GM13977 (cell line): ENCODE measurements at regions not wholly inside any gene's neighbourhood (a gene's known extent, or its start where the extent isn't known, plus 50 kb on each side); places are given as distances from the start of the nearest gene placed in this dataset.

Source experiments
- DNase-seq: peaks from one replicate; pipeline ENCODE4 v3.0.0; 2012; ENCODE audit warnings: low spot score
- in situ Hi-C: fragments of 300-500 bp; cut with MboI; formaldehyde crosslinking; loops from one replicate; pipeline ENCODE4 v1.12.0; 2022; ENCODE audit warnings: low sequenced_read_pairs, low pct_unique_long_range_greater_than_20kb, mixed read lengths, inconsistent platforms; ENCODE audit not compliant: unreplicated experiment
- TF ChIP-seq, protein P1 (sequence below): IDR thresholded peaks from 2 replicates; pipeline ENCODE4 v1.5.1; 2012; ENCODE audit warnings: mild to moderate bottlenecking, control low read depth; ENCODE audit not compliant: insufficient read depth; ENCODE audit errors: extremely low read depth, missing control alignments

DNA sequence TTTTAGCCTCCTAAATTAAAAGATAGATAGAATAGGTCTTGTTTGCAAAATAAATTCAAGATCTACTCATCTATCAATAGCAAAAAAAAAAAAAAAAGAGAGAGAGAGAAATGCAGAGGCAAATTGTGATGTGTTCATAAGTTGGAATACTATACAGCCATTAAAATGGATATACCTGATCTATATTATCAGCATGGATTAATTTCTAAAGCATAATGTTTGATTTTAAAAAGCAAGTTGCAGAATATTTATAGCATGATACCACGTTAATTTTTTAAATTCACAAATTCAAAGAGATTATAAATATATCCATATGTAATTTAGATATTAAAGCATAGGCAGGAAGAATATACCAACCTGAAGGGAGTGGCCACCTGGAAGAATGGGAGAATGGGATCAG is 114.9 kb upstream of the PTPRT start:
- TF ChIP-seq, protein P1, sequence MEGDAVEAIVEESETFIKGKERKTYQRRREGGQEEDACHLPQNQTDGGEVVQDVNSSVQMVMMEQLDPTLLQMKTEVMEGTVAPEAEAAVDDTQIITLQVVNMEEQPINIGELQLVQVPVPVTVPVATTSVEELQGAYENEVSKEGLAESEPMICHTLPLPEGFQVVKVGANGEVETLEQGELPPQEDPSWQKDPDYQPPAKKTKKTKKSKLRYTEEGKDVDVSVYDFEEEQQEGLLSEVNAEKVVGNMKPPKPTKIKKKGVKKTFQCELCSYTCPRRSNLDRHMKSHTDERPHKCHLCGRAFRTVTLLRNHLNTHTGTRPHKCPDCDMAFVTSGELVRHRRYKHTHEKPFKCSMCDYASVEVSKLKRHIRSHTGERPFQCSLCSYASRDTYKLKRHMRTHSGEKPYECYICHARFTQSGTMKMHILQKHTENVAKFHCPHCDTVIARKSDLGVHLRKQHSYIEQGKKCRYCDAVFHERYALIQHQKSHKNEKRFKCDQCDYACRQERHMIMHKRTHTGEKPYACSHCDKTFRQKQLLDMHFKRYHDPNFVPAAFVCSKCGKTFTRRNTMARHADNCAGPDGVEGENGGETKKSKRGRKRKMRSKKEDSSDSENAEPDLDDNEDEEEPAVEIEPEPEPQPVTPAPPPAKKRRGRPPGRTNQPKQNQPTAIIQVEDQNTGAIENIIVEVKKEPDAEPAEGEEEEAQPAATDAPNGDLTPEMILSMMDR: no peak
- in situ Hi-C loops: no loop called here
- no peak for DNase-seq

DNA sequence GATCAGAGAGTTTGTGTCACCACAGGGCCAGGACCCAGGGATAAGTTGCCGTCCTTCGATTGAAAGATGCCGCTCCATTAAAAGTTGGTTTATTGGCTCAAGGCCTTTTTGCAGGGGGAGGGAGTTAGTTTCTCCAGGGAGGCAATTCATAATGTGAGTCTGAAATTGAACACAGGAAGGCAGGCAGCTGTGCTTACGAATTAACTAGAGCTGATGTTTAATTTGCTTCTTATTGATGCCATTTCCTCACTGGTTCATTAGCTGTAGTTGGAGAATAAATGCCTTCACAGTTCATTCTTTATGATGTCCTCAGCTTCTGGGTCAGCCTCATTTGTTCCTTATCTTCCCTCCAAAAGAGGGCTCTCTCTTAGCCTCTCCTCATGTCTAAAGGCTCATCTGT is 113.2 kb upstream of the PTPRT start:
- in situ Hi-C loops: no loop called here
- TF ChIP-seq, protein P1: no peak
- no peak for DNase-seq

DNA sequence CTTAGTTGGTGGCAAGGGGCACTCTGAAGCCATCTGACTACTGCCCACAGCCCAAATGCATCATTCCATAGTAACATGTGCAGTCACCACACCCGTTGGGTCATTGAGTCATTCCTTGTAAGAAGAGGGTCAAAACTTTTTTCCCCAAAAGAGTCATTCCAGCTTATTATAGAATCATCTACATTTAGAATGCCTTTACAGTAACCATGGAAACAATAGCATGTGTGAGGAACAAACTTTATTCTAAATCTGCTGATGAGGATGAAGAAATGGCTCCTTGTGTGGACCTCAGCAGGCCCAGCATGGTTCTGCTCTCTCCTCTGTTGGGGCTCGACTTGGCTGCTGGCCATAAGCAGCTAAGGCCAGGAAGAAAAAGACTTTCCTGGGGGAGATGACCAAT is 111.2 kb upstream of the PTPRT start:
- in situ Hi-C loops: no loop called here
- DNase-seq: no peak
- TF ChIP-seq, protein P1: no peak

DNA sequence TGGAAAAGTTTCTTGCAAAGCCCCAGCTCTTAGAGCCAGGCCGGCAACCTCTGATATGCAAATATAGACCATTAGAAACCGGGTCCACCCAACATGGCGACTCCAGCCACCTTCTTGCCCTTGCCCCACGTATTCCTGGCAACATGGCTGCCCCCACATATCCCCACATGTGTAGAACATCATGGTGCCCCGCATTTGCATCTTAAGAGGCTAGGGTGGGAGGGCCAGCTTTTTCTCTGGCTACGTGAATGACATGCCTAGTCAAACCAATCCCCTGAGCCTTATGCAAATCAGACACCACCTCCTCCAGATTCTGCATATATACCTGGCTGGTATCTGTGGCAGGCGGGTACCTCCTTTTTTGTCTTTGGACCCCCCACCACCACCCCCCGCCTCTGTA is 106.1 kb upstream of the PTPRT start:
- TF ChIP-seq, protein P1: no peak
- in situ Hi-C loops: no loop called here
- no peak for DNase-seq

DNA sequence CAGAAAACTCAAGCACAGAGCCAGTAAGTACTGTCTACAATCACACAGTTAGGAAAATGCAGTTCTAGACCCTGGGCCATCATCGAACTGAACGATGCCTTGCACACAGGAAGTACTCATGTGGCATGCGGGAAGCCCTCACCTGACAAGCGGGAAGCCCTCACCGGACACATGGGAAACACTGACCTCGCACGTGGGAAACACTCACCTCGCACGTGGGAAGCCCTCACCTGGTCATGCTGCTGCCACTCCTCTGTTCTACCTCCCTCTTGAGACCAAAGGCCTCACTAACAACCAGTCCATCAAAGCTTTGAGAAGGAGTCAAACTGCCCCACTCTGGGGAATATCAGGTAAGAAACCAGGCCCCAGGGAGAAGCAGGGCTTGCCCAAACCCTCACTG is 105.6 kb upstream of the PTPRT start:
- in situ Hi-C loops: no loop called here
- no peak for DNase-seq
- TF ChIP-seq, protein P1: no peak

DNA sequence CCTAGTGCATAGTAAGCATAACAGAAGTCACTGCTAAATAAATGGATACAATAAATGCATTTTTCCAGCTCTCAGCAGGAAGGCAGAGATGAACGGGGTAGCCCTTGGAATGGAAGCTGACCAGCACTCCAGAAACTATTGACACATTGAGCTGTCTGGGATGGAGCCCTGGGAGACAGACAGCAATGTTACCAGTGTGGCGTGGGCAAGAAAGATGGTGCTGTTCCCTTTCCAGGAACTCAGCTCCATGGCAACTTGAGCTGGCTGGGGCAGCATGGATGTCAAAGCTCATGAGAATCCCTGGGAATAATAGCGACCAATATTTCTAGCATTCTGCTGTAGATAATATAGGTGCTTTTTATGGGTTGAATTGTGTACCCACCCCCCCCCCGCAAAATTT is 104.3 kb upstream of the PTPRT start:
- in situ Hi-C loops: no loop called here
- no peak for DNase-seq
- TF ChIP-seq, protein P1: no peak
